Right lobe of liver (tissue), 4 donors: ENCODE measurements at regions not wholly inside any gene's neighbourhood (a gene's known extent, or its start where the extent isn't known, plus 50 kb on each side); places are given as distances from the start of the nearest gene placed in this dataset.

Experiments used
- CTCF ChIP-seq, 4 donors: fragments of 200-600 bp in 3 of 4; fragments of 450-650 bp in 1 of 4; IDR thresholded peaks; one replicate each; pipeline versions ENCODE4 v1.5.1 to v1.8.0; 2016 to 2022; ENCODE audit warnings: antibody characterized with exemption in 4 of 4, mild to moderate bottlenecking in 2 of 4
- POLR2A ChIP-seq: fragments of 450-650 bp; IDR thresholded peaks from one replicate; pipeline ENCODE4 v1.6.1; 2017; ENCODE audit warnings: antibody characterized with exemption, mild to moderate bottlenecking
- donor health status: DM: no; HTN: no; CAD: no.
- donor health status: DM: no; HTN: no; CAD: no.
- donor health status: DM: no; HTN: yes; CAD: no.

DNA sequence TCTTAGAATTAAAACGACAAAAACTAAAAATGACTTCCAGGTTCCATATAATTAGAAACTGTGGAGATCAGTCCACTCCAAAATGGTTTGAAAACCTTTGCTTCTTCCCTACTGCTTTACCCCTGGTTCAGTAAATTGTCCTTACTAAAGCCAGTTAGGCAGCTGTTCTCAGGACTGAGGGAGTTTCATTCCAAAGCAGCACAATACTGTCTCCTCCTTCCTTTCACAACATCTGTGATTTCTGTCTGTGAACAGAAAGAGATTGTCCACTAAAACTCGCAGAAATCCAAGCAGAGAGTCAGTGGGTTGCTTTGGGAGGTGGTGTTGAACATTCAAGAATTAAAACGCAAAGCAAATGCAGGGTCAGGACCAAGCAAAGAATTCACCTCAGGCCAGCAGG is 740.8 kb upstream of the ZNF608 start:
- TF ChIP-seq CTCF (IDR thresholded peaks at IDR 0.05) (no peak), POLR2A (no peak)
